Urothelium cell line (cell line): ENCODE measurements at regions not wholly inside any gene's neighbourhood (a gene's known extent, or its start where the extent isn't known, plus 50 kb on each side); places are given as distances from the start of the nearest gene placed in this dataset.

Source experiments
- DNase-seq: peaks from one replicate; pipeline ENCODE4 v3.0.0; 2011; ENCODE audit warnings: low spot score, mixed read lengths
- FAIRE-seq: peaks from 2 replicates; lab custom pipeline; 2011; peaks lifted over from hg19 to GRCh38; lab: Jason Lieb, UNC

DNA sequence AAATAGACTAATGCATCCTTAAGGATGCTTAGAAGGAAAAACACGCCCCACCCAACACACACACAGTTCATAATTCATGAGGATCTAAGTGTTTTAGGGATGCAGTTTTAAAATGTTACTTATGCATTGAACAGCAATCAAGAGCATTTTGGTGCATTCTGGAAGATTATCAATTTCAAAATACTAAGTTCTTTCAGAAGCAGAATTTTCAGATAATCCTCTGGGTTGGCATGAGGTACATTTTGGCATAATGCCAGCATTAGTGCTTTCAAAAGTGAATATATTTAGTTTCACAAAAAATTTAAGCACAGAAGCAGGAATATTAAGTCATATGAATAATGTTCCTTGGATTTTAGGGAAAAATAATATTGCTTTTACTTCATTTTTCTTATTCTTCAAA, 937.1 kb downstream of the REEP3 start:
- FAIRE-seq (no peak), DNase-seq (no peak)

DNA sequence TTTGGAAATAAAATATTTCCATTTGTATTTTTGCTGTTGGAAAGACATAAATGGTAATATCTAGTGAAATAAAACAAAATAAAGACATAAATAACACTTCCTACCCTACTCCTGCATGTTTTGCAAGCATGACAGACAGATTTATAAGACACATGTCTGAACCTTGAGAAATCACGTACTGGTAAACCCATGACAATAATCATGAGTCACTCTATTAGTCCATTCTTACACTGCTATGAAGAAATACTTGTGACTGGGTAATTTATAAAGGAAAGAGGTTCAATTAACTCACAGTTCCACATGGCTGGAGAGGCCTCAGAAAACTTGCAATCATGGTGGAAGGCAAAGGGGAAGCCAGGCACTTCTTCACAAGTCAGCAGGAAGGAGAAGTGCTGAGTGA, 942.2 kb downstream of the REEP3 start:
- DNase-seq, result no peak
- no peak for FAIRE-seq

DNA sequence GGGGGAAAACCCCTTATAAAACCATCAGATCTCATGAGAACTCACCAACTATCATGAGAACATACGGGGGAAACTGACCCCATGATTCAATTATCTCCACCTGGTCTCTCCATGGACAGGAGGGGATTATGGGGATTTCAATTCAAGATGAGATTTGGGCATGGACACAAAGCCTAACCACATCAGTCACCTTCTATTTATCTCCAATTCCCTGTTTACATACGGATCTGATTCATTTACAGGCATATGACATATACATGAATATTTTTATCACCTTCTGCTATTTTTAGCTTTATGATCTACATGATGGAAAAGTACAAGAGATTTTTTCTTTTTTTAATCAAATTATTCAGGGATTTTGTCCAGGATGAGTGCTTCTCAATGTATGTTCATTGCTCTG, 944.5 kb downstream of the REEP3 start:
- no peak for DNase-seq
- FAIRE-seq, result no peak

DNA sequence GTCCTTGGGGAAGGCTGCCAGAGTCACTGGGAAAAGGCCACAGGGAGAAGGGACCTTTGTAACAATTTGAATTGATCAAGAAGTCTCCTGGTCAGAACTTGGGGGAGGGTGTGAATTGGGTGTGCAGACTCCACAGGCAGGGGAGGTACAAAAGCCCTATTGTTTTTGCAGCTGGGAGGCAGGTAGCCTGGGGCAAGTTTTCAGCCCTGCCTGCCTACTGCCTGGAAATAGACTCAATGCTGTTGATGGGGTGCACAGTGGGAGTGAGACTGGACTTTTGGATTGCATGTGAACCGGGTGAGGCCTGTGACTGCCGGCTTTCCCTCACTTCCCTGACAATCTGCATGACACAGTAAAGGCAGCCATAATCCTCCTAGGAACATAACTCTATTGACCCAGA, 947.0 kb downstream of the REEP3 start:
- DNase-seq, result no peak
- FAIRE-seq, result no peak

GRCh38 chr10:64476506-64476905, 955.3 kb downstream of the REEP3 start:
- FAIRE-seq, result no peak
- no peak for DNase-seq

DNA sequence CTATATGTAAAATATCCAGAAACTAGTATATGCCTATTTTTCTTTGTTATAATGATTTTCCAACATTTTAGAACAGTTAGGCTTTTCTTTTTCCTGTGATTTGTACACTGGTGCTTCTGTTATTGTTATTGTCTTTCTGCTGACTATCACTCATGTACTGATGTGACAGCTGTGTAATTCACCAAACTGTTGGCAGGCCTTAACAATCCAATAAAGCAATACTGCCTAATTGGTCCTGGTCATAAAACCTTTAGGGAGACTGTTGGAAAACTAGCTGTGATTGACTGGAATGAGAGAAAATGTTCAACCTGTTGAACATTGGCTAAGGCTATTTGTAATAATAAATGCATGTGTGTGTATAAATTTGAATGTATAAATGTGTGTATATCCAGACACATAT, 956.6 kb downstream of the REEP3 start:
- DNase-seq (no peak), FAIRE-seq (no peak)

- FAIRE-seq (no peak), DNase-seq (no peak)
These were observed 963.7 kb downstream of the REEP3 start for GRCh38 chr10:64484811-64485330.

DNA sequence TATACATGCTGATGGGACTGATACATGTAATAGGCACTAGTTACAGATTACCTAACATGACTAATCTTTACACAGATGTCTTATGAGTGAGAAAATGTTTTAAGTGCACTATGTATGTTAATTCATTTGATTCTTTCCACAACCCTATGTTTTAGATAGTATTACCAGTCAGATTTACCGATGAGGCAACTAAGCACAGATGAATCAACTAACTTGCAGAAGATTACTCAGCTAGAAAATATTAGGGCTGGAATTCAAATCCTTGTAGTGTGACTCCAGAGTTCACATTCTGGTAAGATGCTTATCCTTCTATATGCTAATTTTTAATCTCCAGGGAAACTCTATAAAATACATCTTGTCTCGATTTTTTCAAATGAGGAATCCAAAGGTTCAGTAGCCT, 964.9 kb downstream of the REEP3 start:
- FAIRE-seq (peak; percentile 69), DNase-seq (no peak)

- DNase-seq (no peak), FAIRE-seq (no peak)
These were observed 965.7 kb downstream of the REEP3 start for GRCh38 chr10:64486901-64487300.

- FAIRE-seq (no peak), DNase-seq (no peak)
These were observed 973.7 kb downstream of the REEP3 start for GRCh38 chr10:64494901-64495300.

- DNase-seq, result no peak
- no peak for FAIRE-seq
These were observed 976.1 kb downstream of the REEP3 start for GRCh38 chr10:64497306-64497705.

DNA sequence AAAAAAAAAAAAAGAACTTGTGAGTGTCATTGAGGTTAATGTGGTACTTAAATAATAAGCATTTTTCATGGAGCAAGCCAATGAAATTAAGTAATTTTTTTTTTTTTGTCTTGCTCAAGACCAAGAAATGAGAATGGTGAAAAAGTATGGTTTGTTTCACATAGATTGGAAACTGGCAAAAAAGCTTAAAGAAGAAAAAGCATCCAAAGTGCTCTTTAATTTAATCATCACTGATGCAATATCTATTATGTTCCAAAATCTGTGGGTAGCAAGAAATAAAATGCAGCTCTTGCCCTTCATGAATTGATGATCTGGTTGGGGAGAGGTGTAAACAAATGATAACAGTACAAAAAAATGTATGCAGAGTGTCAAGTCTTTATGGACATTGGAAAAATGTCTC, 980.6 kb downstream of the REEP3 start:
- FAIRE-seq (no peak), DNase-seq (no peak)

DNA sequence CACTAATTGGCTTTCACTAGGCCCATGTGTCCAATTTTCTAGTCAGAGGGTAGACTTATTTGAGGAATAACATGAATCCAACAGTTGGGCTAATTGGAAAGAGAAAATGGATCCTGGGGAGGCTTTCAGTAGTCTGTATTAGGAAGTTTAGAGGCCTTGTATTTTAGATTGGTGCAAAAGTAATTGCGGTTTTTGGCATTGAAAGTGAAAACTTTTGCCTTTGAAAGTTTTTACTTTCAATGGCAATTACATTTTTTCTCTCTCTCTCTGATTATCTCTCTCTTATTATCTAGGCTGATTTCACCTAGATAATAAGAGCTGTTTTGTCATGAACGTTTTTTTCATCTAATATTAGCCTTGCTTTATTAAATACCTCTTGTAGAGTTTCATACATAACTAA, 981.7 kb downstream of the REEP3 start:
- FAIRE-seq, result no peak
- DNase-seq, result no peak

DNA sequence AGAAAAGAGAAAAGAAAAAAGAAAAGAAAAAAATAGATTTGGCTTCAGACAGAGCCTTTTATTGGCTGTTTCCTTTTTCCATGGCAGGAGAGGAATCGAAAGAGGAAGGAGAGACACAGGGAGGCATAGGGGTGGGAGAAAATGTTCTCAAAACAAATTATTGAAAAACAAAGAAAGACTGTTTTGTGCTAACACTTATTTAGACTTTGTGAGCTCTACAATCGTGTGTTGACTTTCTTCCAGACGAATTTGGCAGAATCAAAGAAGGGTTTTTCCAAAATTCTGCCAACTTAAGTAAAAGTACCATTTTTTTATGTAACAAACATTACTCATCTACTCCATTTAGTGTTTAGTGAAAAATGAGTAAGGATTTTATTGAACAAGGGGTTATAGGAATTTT, 982.2 kb downstream of the REEP3 start:
- FAIRE-seq (no peak), DNase-seq (no peak)

- no peak for FAIRE-seq
These were observed 984.3 kb downstream of the REEP3 start for GRCh38 chr10:64505501-64505900.

GRCh38 chr10:64506963-64507362, 985.8 kb downstream of the REEP3 start:
- FAIRE-seq, result no peak

More at GRCh38 chr10:64505501-64505900, 984.3 kb downstream of the REEP3 start:
- DNase-seq, result peak; percentile 41

GRCh38 chr10:64507651-64508028, 986.4 kb downstream of the REEP3 start:
- no peak for DNase-seq
- FAIRE-seq, result no peak

More at GRCh38 chr10:64506963-64507362, 985.8 kb downstream of the REEP3 start:
- DNase-seq, result no peak

- DNase-seq (no peak), FAIRE-seq (no peak)
These were observed 986.9 kb downstream of the REEP3 start for GRCh38 chr10:64508029-64508661.

DNA sequence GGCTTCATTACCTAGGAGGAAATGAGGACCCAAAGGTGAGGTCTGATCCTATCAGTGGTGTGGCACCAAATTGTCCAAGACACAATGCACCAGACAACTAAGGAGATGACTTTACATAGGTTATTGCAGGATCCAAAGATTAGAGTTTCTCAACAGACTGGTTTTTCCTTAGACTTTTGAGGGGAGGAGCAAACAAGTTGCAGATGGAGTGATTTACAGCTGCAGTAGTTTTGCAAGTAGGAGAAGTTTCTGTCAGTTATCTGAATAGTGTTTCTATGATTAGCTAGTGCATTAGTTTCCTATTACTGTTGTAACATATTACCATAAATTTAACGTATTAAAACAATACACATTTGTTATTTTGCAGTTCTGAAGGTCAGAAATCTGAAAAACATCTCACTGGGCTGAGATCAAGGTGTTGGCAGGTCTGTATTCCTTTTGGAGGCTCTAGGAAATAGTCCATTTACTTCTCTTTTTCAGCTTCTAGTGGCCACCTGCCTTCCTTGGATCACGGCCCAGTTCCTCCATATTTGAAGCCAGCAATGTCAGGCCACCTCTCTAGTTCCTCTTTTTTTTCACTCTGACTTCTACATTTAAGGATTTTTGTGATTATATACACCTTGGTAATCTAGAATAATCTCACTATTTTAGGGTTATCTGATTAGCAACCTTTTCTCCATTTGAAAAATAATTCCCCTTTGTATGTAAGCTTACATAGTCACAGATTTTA, 994.9 kb downstream of the REEP3 start:
- FAIRE-seq, result no peak
- no peak for DNase-seq

DNA sequence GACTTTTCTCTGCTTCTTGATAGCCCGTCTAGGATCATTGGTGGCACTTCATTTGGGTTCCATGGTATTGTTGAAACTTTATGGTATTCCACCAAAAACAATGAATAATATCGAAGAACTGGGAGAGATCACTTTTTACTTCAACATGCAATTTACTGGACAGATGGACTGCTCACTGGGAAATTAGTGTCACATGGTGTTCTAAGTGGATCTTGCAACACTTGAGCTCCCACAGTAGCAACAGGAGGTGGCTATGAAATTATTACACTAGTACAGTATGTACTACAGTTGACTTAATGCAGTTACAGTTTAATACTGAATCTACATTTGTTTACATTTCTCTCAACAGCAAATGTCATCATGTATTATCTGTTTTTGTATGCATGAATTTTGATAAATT, 997.3 kb downstream of the REEP3 start:
- DNase-seq (no peak), FAIRE-seq (no peak)

DNA sequence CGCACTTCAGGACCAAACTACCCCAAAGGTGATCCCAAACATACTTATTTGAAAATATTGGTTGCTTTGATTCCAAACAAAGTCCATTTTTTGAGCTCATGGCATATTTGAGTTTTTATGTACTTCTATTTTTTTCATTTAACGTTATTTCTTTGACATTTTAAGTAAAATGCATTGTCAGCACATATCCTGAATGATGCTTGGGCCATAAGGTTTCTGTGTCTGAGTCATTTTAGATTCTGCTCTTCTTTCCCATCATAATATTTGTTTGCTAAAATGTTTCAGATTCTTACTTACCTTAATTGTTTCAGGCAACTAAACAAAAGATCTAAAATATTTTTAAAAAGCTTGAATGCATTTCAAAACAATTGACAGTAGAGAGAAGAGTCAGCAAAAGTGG, 998.2 kb downstream of the REEP3 start:
- DNase-seq (no peak), FAIRE-seq (no peak)

- DNase-seq (no peak), FAIRE-seq (no peak)
These were observed 998.6 kb downstream of the REEP3 start for GRCh38 chr10:64519831-64520230.
